B cell (primary cell): ENCODE measurements at regions not wholly inside any gene's neighbourhood (a gene's known extent, or its start where the extent isn't known, plus 50 kb on each side); places are given as distances from the start of the nearest gene placed in this dataset.

ENCODE experiments used
- ATAC-seq: fragments of 200-7000 bp; cut with Tn5 transposase; one replicate; pipeline ENCODE4 v1.10.0; 2021; ENCODE audit warnings: low read depth, mild to moderate bottlenecking, moderate number of reproducible peaks, moderate library complexity
- CTCF ChIA-PET: fragments of 350-600 bp; sonication (Branson Sonifier 250); formaldehyde crosslinking; loops from one replicate; lab custom pipeline; 2021; ENCODE audit warnings: antibody characterized with exemption, inconsistent platforms; lab: Charles Lee
- POLR2A ChIA-PET: fragments of 350-600 bp; sonication (Branson Sonifier 250); formaldehyde crosslinking; loops from one replicate; lab custom pipeline; 2021; ENCODE audit warnings: antibody characterized with exemption; lab: Charles Lee
- DNase-seq: peaks from one replicate; pipeline ENCODE4 v3.0.0; 2013
- H2AFZ ChIP-seq: 2 replicates; pipeline ENCODE4 v1.6.1; 2012; ENCODE audit warnings: mild to moderate bottlenecking, low read depth, low read length; ENCODE audit not compliant: insufficient read depth, poor library complexity, severe bottlenecking
- H3K27ac ChIP-seq, 2 donors: 1 replicate in 1 of 2; 2 replicates in 1 of 2; pipeline ENCODE4 v1.5.1; 2012 to 2013; ENCODE audit warnings: low read length in 2 of 2, mild to moderate bottlenecking in 2 of 2, moderate library complexity in 1 of 2
- H3K27me3 ChIP-seq, 4 experiments: fragments of 200-600 bp in 1 of 4; sonication (generic) in 1 of 4; replicated peaks in 1 of 4; 1 replicate in 2 of 4; 2 replicates in 2 of 4; pipeline versions ENCODE4 v1.6.1 to v1.7.0; 2013 to 2016; ENCODE audit warnings: low read length in 3 of 4, mild to moderate bottlenecking in 2 of 4, mixed read lengths in 1 of 4, moderate library complexity in 1 of 4; ENCODE audit not compliant: insufficient read depth in 4 of 4, control insufficient read depth in 3 of 4; ENCODE audit errors: control extremely low read depth in 1 of 4
- H3K36me3 ChIP-seq, 2 experiments: replicated peaks in 1 of 2; 1 replicate in 1 of 2; 2 replicates in 1 of 2; pipeline versions ENCODE4 v1.6.1 to v1.7.1; 2013; ENCODE audit warnings: low read length in 1 of 2; ENCODE audit not compliant: insufficient read depth in 2 of 2, control insufficient read depth in 1 of 2; ENCODE audit errors: control extremely low read depth in 1 of 2, extremely low read depth in 1 of 2
- H3K4me1 ChIP-seq, 2 donors: fragments of 200-600 bp in 1 of 2; sonication (generic) in 1 of 2; 1 replicate in 1 of 2; 2 replicates in 1 of 2; pipeline versions ENCODE4 v1.5.1 to v1.6.1; 2013 to 2017; ENCODE audit warnings: low read length in 2 of 2; ENCODE audit not compliant: control insufficient read depth in 2 of 2, insufficient read depth in 2 of 2
- H3K4me2 ChIP-seq: replicated peaks from 2 replicates; pipeline ENCODE3; 2012; ENCODE audit warnings: mild to moderate bottlenecking, low read depth, low read length; ENCODE audit not compliant: poor library complexity, severe bottlenecking
- H3K4me3 ChIP-seq, 5 experiments: fragments of 200-600 bp in 1 of 5; sonication (generic) in 1 of 5; 1 replicate in 3 of 5; 2 replicates in 2 of 5; pipeline versions ENCODE4 v1.5.1 to v1.7.0; 2011 to 2016; ENCODE audit warnings: low read length in 4 of 5, mild to moderate bottlenecking in 4 of 5, low read depth in 2 of 5, control low read depth in 1 of 5, moderate library complexity in 1 of 5; ENCODE audit not compliant: insufficient read depth in 1 of 5; ENCODE audit errors: control extremely low read depth in 1 of 5, extremely low read depth in 1 of 5
- H3K79me2 ChIP-seq: fragments of 200-600 bp; sonication (generic); one replicate; pipeline ENCODE4 v1.6.0; 2016; ENCODE audit warnings: low read length; ENCODE audit not compliant: control insufficient read depth, insufficient read depth
- H3K9ac ChIP-seq: fragments of 200-600 bp; sonication (generic); 2 replicates; pipeline ENCODE4 v1.6.1; 2017; ENCODE audit warnings: mild to moderate bottlenecking, low read length, moderate library complexity
- H3K9me3 ChIP-seq, 3 donors: one replicate each; pipeline versions ENCODE4 v1.6.1 to v1.7.1; 2013; ENCODE audit warnings: low read length in 2 of 3; ENCODE audit not compliant: control insufficient read depth in 2 of 3, insufficient read depth in 1 of 3; ENCODE audit errors: control extremely low read depth in 1 of 3
- H4K20me1 ChIP-seq: 2 replicates; pipeline ENCODE4 v1.6.0; 2012; ENCODE audit warnings: mild to moderate bottlenecking, low read length; ENCODE audit not compliant: insufficient read depth, control insufficient read depth, poor library complexity, severe bottlenecking
- H3K27ac Mint-ChIP-seq: one replicate; pipeline ENCODE4 v1.8.0; 2021; ENCODE audit warnings: mixed read lengths
- H3K27me3 Mint-ChIP-seq: one replicate; pipeline ENCODE4 v1.8.0; 2021; ENCODE audit warnings: mixed read lengths
- H3K4me1 Mint-ChIP-seq: one replicate; pipeline ENCODE4 v1.8.0; 2021; ENCODE audit warnings: mixed read lengths
- H3K4me3 Mint-ChIP-seq: one replicate; pipeline ENCODE4 v1.8.0; 2021; ENCODE audit warnings: mixed read lengths
- H3K9me3 Mint-ChIP-seq: one replicate; pipeline ENCODE4 v1.8.0; 2022; ENCODE audit warnings: mixed read lengths; ENCODE audit not compliant: insufficient read depth
- CTCF ChIP-seq: fragments of 200-600 bp; IDR thresholded peaks from one replicate; pipeline ENCODE4 v1.8.0; 2022; ENCODE audit warnings: antibody characterized with exemption, mild to moderate bottlenecking
- EZH2 ChIP-seq: IDR thresholded peaks from 2 replicates; pipeline ENCODE4 v1.6.1; 2012; ENCODE audit warnings: borderline replicate concordance, low read depth, mild to moderate bottlenecking, moderate library complexity, low read length; ENCODE audit not compliant: insufficient read depth, poor library complexity, severe bottlenecking
- WGBS: methylation state at CpG from one replicate; pipeline ENCODE4 v1.1.5; 2013; ENCODE audit warnings: missing lambda C conversion rate; ENCODE audit not compliant: insufficient coverage; 5-methylcytosine and 5-hydroxymethylcytosine counted together
- intact Hi-C: fragments of 100-400 bp; cut with micrococcal nuclease; formaldehyde crosslinking; loops from one replicate; pipeline ENCODE4 v1.10.0; 2022

- H3K4me1 Mint-ChIP-seq, result no peaks in the 10 kb centered on the region
Observed at GRCh38 chr4:33189169-33189568, 2469.0 kb downstream of the PCDH7 start.

GRCh38 chr4:33193109-33193508, 2472.9 kb downstream of the PCDH7 start:
- H3K9me3 ChIP-seq, result peaks cover 0 to 12% (median 0%) of the 10 kb centered on the region in 3 donors

More at GRCh38 chr4:33189169-33189568, 2469.0 kb downstream of the PCDH7 start:
- Histone ChIP-seq H3K79me2 (no peaks in the 10 kb centered on the region), H2AFZ (no peak overlapping the region), H3K36me3 (no peaks in the 10 kb centered on the region), H3K9me3 (peaks cover 0 to 12% (median 0%) of the 10 kb centered on the region in 3 donors), H4K20me1 (no peaks in the 10 kb centered on the region), H3K4me3 (no peak overlapping the region), H3K4me2 (no peak overlapping the region), H3K27me3 (no peaks in the 10 kb centered on the region), H3K27ac (no peak overlapping the region), H3K9ac (no peak overlapping the region), H3K4me1 (no peaks in the 10 kb centered on the region)
- Mint-ChIP-seq H3K27ac (no peak overlapping the region), H3K9me3 (peaks cover 2% of the 10 kb centered on the region), H3K4me3 (no peak overlapping the region), H3K27me3 (no peaks in the 10 kb centered on the region)
- ChIA-PET POLR2A (no interaction called here), CTCF (no interaction called here)
- intact Hi-C loops, result no loop called here
- DNase-seq (no peak), ATAC-seq (peak; percentile 10)
- no peak for TF ChIP-seq CTCF
- no peak for TF ChIP-seq EZH2
- 100% methylated on average over 1 of the region's 1 CpG for WGBS

More at GRCh38 chr4:33193109-33193508, 2472.9 kb downstream of the PCDH7 start:
- intact Hi-C loops, result no loop called here
- Histone ChIP-seq H3K4me2 (no peak overlapping the region), H3K4me3 (no peak overlapping the region), H3K27ac (no peak overlapping the region), H2AFZ (no peak overlapping the region), H3K27me3 (no peaks in the 10 kb centered on the region), H3K79me2 (no peaks in the 10 kb centered on the region), H3K4me1 (no peaks in the 10 kb centered on the region), H3K36me3 (no peaks in the 10 kb centered on the region), H3K9ac (no peak overlapping the region), H4K20me1 (no peaks in the 10 kb centered on the region)
- Mint-ChIP-seq H3K4me3 (no peak overlapping the region), H3K4me1 (no peaks in the 10 kb centered on the region), H3K27ac (no peak overlapping the region), H3K9me3 (peaks cover 2% of the 10 kb centered on the region), H3K27me3 (no peaks in the 10 kb centered on the region)
- ChIA-PET POLR2A (no interaction called here), CTCF (no interaction called here)
- WGBS, result no CpG with 5 or more reads among the region's 2 CpGs
- DNase-seq, result no peak
- ATAC-seq, result no peak
- TF ChIP-seq CTCF (no peak), EZH2 (no peak)
